ENCODE measurements at regions not wholly inside any gene's neighbourhood (a gene's known extent, or its start where the extent isn't known, plus 50 kb on each side); places are given as distances from the start of the nearest gene placed in this dataset.

DNA sequence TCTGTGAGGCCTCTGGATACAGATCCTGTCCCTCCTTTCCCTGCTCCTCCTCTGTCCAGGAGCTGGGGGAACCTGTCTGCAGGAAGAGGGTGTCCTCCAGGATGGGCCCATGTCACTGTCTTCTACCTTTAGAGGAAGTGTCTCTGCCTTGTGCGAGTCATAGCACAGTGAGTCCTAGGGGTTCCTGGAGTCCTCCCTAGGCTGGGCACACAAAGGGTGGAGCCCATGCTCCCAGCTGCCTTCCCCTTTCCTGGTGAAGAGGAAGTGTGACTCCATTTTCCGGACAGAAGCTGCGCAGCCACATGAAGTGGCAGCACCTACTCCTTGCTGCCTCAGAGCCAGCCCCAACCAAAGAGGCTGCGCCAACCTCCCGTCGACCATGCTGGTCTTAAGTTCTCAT lies 112.2 kb downstream of the CTTN start:
- DNase-seq (ENCODE audit: low read depth, low spot score), result no peak
- in situ Hi-C loops (cut with HindIII; ENCODE audit: low pct_unique_long_range_greater_than_20kb, low sequenced_read_pairs), result no loop called here

GRCh38 chr11:70511345-70511744 lies 113.0 kb downstream of the CTTN start:
- in situ Hi-C loops (cut with HindIII; ENCODE audit: low pct_unique_long_range_greater_than_20kb, low sequenced_read_pairs), result no loop called here
- DNase-seq (ENCODE audit: low read depth, low spot score), result no peak

- in situ Hi-C loops (cut with HindIII; ENCODE audit: low pct_unique_long_range_greater_than_20kb, low sequenced_read_pairs), result no loop called here
- DNase-seq (ENCODE audit: low read depth, low spot score), result no peak
Observed at GRCh38 chr11:70512716-70513115, 114.4 kb downstream of the CTTN start.

DNA sequence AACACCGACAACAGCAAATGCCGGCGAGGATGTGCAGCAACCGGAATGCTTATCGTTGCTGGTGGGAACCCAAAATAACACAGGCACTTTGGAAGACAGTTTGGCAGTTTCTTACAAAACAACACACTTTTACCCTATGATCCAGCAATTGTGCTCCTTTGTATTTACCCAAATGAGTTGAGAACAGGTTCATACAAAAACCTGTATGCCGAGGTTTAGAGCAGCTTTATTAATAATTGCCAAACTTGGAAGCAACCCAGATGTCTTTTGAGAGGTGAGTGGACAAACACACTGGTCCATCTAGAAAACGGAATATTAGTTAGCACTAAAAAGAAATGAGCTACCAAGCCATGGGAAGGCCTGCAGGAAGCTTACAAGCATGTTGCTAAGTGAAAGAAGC lies 118.9 kb downstream of the CTTN start:
- DNase-seq (ENCODE audit: low read depth, low spot score), result no peak
- in situ Hi-C loops (cut with HindIII; ENCODE audit: low pct_unique_long_range_greater_than_20kb, low sequenced_read_pairs), result no loop called here

- in situ Hi-C loops (cut with HindIII; ENCODE audit: low pct_unique_long_range_greater_than_20kb, low sequenced_read_pairs), result no loop called here
- DNase-seq (ENCODE audit: low read depth, low spot score), result peak; percentile 97
Observed at GRCh38 chr11:70517988-70518907, 119.9 kb downstream of the CTTN start.

- in situ Hi-C loops (cut with HindIII; ENCODE audit: low pct_unique_long_range_greater_than_20kb, low sequenced_read_pairs), result no loop called here
- no peak for DNase-seq (ENCODE audit: low read depth, low spot score)
Observed at GRCh38 chr11:70519117-70519516, 120.8 kb downstream of the CTTN start.

DNA sequence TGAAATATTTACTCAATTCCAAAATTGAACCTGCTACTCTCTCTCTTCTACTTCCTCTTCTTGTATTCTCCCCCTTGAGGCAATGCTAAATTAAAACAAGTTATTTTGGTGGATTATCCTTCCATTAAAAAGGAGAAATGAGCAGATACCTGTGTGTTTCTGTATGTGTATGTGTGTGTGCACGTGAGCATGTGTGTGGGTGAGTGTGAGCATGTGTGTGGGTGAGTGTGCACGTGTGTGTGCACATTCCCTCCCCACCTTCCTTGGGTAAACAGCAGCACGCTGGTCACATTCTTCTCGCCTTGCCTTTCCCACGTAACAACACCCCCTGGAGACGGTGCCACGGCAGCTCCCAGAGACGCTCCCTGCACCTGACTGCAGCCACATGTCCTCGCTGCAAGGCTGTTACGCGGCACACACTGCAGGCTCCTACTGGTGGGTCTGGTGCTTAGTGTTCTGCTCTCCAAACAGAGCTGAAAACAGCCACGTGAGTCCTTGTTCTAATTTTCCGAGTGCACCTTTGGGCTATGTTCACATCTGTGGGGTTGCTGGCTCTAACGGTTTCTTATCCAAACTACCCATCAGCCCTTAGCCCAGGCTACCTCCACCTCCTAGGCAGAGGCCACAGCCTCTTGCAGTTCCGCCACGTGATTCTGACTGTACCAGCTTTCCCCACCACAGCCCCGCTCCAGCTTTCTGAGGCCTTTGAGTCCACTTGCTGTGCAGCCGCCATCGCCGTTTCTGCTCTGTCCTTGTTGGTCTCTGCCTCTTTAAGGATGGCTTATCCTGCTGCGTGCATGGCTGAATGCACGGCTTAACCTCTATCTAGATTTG lies 123.4 kb downstream of the CTTN start:
- DNase-seq (ENCODE audit: low read depth, low spot score), result no peak
- in situ Hi-C loops (cut with HindIII; ENCODE audit: low pct_unique_long_range_greater_than_20kb, low sequenced_read_pairs), result no loop called here

- no peak for DNase-seq (ENCODE audit: low read depth, low spot score)
- in situ Hi-C loops (cut with HindIII; ENCODE audit: low pct_unique_long_range_greater_than_20kb, low sequenced_read_pairs), result no loop called here
Observed at GRCh38 chr11:70522309-70522592, 123.9 kb downstream of the CTTN start.

DNA sequence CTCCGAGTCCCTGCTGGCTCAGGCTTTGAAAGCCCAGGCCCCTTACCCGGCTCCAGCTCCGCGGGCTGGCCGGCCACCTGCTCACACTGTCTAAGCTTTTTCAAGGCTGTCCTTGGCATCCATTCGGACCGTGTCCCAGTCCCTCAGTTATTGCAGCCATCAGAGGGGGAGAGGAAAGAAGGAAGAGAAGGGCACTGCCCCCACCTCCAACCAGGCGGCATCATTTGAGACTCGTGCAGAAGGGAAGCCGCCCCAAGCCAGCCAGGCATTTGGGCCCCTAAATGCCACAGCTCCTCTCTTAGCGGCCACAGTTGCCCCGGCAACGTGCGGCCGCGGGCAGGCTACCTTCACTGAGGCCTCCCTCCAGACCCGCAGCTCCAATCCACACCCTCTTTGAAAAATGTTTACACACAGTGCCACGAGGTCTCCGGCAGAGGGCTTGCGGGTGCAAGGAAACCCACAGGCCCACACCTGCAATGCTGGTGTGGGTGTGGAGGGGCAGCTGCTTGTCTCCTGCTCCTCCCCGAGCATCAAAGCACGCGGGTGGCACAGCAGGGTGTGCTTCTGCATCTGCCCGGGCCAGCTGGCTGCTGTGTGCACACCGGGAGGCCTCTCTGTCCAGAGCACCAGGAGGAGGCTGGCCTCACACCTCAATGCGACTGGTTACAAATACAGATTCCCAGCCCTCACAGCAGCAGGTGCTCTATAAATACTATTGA lies 124.4 kb downstream of the CTTN start:
- DNase-seq (ENCODE audit: low read depth, low spot score), result no peak
- in situ Hi-C loops (cut with HindIII; ENCODE audit: low pct_unique_long_range_greater_than_20kb, low sequenced_read_pairs), result no loop called here

- in situ Hi-C loops (cut with HindIII; ENCODE audit: low pct_unique_long_range_greater_than_20kb, low sequenced_read_pairs), result no loop called here
- DNase-seq (ENCODE audit: low read depth, low spot score), result no peak
Observed at GRCh38 chr11:70523384-70524095, 125.2 kb downstream of the CTTN start.

GRCh38 chr11:70524096-70524922 lies 126.0 kb downstream of the CTTN start:
- in situ Hi-C loops (cut with HindIII; ENCODE audit: low pct_unique_long_range_greater_than_20kb, low sequenced_read_pairs), result no loop called here
- no peak for DNase-seq (ENCODE audit: low read depth, low spot score)

DNA sequence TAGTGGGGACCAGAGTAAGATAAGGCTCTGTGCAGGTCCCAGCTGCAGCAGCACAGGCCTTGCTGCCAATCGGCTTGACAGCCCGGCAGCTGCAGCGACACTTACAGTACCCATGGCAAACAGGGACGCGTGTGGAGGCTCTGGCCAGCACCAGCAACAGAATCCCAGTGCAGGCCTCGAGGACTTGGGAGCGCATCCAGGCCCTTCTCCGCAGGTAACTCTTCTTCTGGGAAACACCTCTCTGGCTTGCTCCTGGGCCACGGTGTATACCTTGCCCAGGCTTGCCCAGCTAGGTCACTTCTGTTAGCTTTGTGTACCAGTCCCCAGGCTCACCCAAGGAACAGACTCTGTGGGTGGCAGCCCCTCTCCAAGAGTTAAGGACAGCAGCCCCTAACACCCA lies 126.7 kb downstream of the CTTN start:
- in situ Hi-C loops (cut with HindIII; ENCODE audit: low pct_unique_long_range_greater_than_20kb, low sequenced_read_pairs), result no loop called here
- no peak for DNase-seq (ENCODE audit: low read depth, low spot score)

- in situ Hi-C loops (cut with HindIII; ENCODE audit: low pct_unique_long_range_greater_than_20kb, low sequenced_read_pairs), result no loop called here
- DNase-seq (ENCODE audit: low read depth, low spot score), result no peak
Observed at GRCh38 chr11:70525466-70525865, 127.1 kb downstream of the CTTN start.

DNA sequence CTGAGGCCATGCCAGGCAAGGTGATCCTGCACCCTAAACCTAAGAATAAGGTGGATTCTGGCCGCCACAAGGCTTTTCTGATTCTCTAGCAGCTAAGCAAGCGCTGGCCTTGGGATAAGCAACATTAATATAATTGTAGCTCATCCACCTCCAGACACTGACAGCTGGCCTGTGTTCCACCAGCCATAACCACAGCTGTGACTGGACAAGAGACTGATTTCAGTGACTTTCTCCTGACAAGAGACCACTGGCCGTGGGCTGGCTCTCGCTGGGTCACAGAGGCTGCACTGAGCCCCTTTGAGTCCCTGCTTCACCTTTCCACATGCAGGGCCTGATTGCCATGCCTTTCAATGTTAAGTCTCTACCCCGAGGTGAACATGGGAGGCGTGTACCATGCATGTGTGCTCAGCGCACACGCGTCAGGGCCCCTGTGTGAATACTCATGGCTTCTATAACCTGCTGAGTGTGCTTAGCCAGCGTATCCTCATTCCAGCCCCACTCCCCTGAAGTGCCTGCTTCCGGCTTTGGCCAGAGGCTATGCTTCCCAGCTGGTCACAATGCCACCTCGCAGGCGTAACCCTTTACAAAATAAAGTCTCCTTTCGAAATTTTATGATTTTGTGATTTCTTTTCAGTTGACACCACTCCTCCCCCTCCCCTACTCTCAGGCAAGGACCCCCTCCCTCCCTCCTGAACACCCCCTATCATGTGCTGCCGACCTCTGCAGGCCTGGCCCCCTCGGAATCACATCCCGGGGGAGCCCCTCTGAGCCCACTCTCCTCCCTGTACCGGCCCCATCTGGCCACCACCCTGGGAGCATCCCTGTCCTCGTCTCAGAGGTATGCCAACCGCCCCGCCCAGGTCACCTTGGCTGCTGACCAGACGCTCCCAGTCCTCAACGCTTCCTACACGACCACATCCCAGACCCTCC lies 128.1 kb downstream of the CTTN start:
- DNase-seq (ENCODE audit: low read depth, low spot score), result no peak

GRCh38 chr11:70527046-70527395 lies 128.7 kb downstream of the CTTN start:
- no peak for DNase-seq (ENCODE audit: low read depth, low spot score)
- in situ Hi-C loops (cut with HindIII; ENCODE audit: low pct_unique_long_range_greater_than_20kb, low sequenced_read_pairs), result no loop called here

More for the DNA sequence above, 128.1 kb downstream of the CTTN start:
- in situ Hi-C loops (cut with HindIII; ENCODE audit: low pct_unique_long_range_greater_than_20kb, low sequenced_read_pairs), result no loop called here

DNA sequence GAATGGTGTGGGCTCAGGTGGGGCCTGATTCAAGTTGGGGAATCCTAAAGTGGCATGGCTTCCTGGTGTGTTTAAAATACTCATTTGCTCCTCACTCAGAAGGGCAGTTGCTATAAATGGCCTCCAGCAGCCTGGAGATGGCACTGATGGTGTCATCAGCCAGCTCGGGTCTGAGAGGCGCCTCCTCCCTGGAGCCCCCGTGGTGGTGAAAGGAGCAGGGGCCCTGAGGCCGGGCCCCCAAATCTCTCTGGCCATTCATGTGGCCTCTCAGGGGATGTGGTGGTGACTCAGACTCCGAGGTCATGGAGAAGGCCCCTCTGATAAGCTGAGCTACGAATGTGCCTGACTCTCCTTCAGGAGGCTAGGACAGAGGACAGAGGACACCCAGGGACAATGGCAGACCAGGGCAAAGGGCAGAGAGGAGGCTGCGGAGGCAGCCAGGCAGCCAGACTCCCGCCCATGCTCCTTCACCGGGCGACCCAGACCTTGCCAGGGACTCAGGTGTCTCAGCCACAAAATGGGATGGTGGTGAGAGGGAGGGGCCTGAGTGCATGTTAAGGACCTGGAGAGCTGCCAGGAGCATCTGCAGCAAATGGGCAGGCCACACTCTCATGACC lies 129.2 kb downstream of the CTTN start:
- DNase-seq (ENCODE audit: low read depth, low spot score), result no peak
- in situ Hi-C loops (cut with HindIII; ENCODE audit: low pct_unique_long_range_greater_than_20kb, low sequenced_read_pairs), result no loop called here

Data from SK-MEL-5 (cell line).